Stimulated activated CD4-positive, alpha-beta T cell treated with anti-CD3 and anti-CD28 coated beads, Interleukin-1b, Interleukin-23, amount 100 ng/mL, for 48 hours (primary cell): ENCODE measurements at regions not wholly inside any gene's neighbourhood (a gene's known extent, or its start where the extent isn't known, plus 50 kb on each side); places are given as distances from the start of the nearest gene placed in this dataset.
"Not testable (repeated sequence)": the region's sequence is repeated elsewhere in the genome, so short reads cannot be mapped to it uniquely, and the experiment has no call there.

Experiments
- DNase-seq: peaks from one replicate; pipeline ENCODE4 v3.0.0-alpha.2; 2020

GRCh38 chr4:24195991-24196736, 306.3 kb upstream of the PPARGC1A start:
- no peak for DNase-seq

GRCh38 chr4:24192018-24192641, 302.3 kb upstream of the PPARGC1A start:
- no peak for DNase-seq

GRCh38 chr4:24190761-24191695, 301.2 kb upstream of the PPARGC1A start:
- DNase-seq: no peak

GRCh38 chr4:24188459-24188858, 298.6 kb upstream of the PPARGC1A start:
- no peak for DNase-seq

GRCh38 chr4:24186466-24186865, 296.6 kb upstream of the PPARGC1A start:
- DNase-seq: no peak

GRCh38 chr4:24181005-24181404, 291.2 kb upstream of the PPARGC1A start:
- no peak for DNase-seq

- no peak for DNase-seq
These were observed 290.7 kb upstream of the PPARGC1A start for GRCh38 chr4:24180586-24180985.

GRCh38 chr4:24179201-24179840, 289.5 kb upstream of the PPARGC1A start:
- DNase-seq: no peak

GRCh38 chr4:24177443-24177842, 287.6 kb upstream of the PPARGC1A start:
- DNase-seq: not testable (repeated sequence)

GRCh38 chr4:24175707-24176106, 285.9 kb upstream of the PPARGC1A start:
- no peak for DNase-seq

GRCh38 chr4:24174602-24175001, 284.8 kb upstream of the PPARGC1A start:
- DNase-seq: no peak

GRCh38 chr4:24172406-24172805, 282.6 kb upstream of the PPARGC1A start:
- no peak for DNase-seq

GRCh38 chr4:24169956-24170355, 280.1 kb upstream of the PPARGC1A start:
- no peak for DNase-seq

GRCh38 chr4:24168658-24169057, 278.8 kb upstream of the PPARGC1A start:
- DNase-seq: no peak

- DNase-seq: no peak
These were observed 276.7 kb upstream of the PPARGC1A start for GRCh38 chr4:24166501-24166900.

- DNase-seq: no peak
These were observed 274.9 kb upstream of the PPARGC1A start for GRCh38 chr4:24164797-24165196.

- DNase-seq: no peak
These were observed 274.3 kb upstream of the PPARGC1A start for GRCh38 chr4:24164054-24164693.

GRCh38 chr4:24163314-24163713, 273.5 kb upstream of the PPARGC1A start:
- no peak for DNase-seq

GRCh38 chr4:24160358-24160757, 270.5 kb upstream of the PPARGC1A start:
- DNase-seq: no peak

- no peak for DNase-seq
These were observed 268.2 kb upstream of the PPARGC1A start for GRCh38 chr4:24158031-24158430.

GRCh38 chr4:24150034-24150433, 260.2 kb upstream of the PPARGC1A start:
- DNase-seq: no peak

GRCh38 chr4:24146127-24146526, 256.3 kb upstream of the PPARGC1A start:
- no peak for DNase-seq

GRCh38 chr4:24145591-24145990, 255.7 kb upstream of the PPARGC1A start:
- DNase-seq: no peak
